ENCODE measurements at regions not wholly inside any gene's neighbourhood (a gene's known extent, or its start where the extent isn't known, plus 50 kb on each side); places are given as distances from the start of the nearest gene placed in this dataset.

DNA sequence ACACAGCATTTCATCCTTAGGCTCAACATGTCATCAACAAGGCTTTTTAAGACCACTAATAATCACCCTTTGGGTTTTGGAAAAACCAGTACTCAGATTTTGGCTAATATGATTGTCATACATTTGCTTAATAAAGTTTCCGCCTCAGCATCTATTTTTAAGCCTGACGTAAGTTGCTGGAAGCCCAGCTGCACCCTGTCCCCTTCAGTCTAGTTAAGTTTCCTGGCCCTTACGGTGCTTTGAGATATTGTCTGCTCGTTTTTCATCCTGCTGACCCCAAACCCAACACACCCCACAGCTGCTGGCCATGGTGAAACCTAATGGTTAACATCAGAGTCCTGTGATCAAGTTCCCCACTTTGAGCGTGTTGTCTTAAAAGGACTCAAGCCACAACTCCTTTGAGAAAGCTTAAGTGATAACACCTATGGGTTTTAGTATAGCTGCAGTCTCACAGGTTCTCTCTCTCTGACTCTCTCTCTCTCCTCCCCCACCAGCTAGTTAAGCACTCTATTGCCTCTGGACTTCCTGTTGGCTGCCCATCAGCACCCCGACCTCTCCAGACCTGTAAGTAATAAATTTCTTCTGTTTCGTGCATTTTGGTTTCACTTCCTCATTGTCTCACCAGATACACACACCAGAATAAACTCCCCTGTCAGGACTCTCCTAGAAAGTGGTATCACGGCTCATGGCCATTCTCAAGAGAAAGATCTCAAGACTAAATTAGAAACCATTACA lies 802.0 kb downstream of the C6orf118 start:
- Mint-ChIP-seq H3K4me1 (ENCODE audit: low read depth) (no peaks in the 10 kb centered on the region), H3K27me3 (ENCODE audit: low read depth) (no peaks in the 10 kb centered on the region), H3K9me3 (peaks cover 37% of the 10 kb centered on the region), H3K4me3 (ENCODE audit: low read depth) (no peak overlapping the region), H3K36me3 (ENCODE audit: low read depth) (no peaks in the 10 kb centered on the region), H3K27ac (no peak overlapping the region)
- DNase-seq (ENCODE audit: low spot score), result no peak
- intact Hi-C loops (cut with micrococcal nuclease), result no loop called here

DNA sequence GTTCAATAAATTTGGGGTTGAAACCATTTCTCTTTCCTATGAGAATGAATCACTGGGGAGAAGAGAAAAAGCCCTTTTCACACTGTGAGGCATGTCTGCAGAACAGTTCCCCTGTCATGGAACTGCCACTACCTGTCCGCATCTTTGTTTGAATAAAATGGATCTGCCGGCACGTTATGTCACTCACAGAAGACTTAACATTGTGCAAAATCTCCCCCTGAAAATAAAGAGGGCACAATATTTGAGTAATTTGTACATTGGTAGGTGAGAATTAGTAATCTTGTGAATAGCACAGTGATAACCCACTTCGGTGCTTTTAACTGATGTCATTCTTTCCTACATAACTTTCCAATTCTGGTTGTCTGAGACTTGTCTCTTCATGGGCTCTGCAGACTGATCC lies 804.0 kb downstream of the C6orf118 start:
- Mint-ChIP-seq H3K36me3 (ENCODE audit: low read depth) (no peaks in the 10 kb centered on the region), H3K27ac (no peak overlapping the region), H3K4me3 (ENCODE audit: low read depth) (no peak overlapping the region), H3K4me1 (ENCODE audit: low read depth) (no peaks in the 10 kb centered on the region), H3K27me3 (ENCODE audit: low read depth) (no peaks in the 10 kb centered on the region), H3K9me3 (peaks cover 26% of the 10 kb centered on the region)
- no peak for DNase-seq (ENCODE audit: low spot score)
- intact Hi-C loops (cut with micrococcal nuclease), result no loop called here

DNA sequence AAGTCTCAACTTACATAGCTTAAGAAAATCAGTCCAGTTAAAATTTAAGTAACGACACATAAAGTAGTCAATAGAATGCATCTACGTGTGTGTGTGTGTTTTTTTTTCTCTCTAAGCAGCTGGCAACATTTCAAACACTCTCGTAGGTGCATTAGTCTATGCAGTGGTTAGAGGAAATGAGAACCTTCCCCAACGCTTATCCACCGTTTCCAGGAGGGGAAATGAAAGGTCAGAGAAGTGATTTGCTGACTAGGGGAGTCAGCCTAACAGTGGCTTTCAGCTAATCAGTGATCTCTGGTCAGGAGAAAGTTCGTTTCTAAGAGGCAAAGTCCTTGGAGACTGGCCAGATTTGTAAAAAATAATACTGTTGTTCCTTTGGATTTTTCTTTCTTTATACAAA lies 806.6 kb downstream of the C6orf118 start:
- intact Hi-C loops (cut with micrococcal nuclease), result no loop called here
- Mint-ChIP-seq H3K4me1 (ENCODE audit: low read depth) (no peaks in the 10 kb centered on the region), H3K9me3 (peaks cover 15% of the 10 kb centered on the region)

DNA sequence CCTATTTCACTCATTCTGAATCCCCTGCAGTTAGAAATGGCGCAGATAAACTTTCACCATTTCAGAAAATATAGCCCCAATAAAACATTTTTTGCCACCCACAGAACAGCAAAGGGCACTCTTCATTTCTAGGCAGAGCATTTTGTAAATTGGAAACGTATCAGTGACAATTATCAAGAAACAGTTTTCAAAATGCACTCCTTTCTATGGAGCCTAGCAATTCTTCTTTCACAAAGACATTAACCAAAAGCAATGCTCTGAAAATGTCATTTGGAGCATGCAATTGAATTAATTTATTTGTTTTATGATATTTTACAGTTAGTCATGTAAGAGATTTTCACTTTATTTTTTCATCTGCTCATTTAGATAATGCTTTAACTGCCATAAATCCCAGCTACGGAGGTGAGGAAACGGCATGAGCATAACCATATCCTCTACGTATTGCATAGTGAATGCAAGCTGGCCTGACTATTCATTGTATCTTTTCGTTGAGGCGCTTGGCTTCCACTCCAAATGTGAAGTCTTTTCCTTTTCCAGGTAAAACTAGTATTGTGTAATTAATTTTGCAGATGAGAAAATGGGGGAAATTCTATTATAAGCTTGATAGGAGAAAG lies 813.4 kb downstream of the C6orf118 start:
- no peak overlapping the region for H3K4me3 Mint-ChIP-seq (ENCODE audit: low read depth)
- intact Hi-C loops (cut with micrococcal nuclease), result no loop called here
- H3K9me3 Mint-ChIP-seq, result peaks cover 18% of the 10 kb centered on the region
- no peaks in the 10 kb centered on the region for H3K36me3 Mint-ChIP-seq (ENCODE audit: low read depth)
- no peaks in the 10 kb centered on the region for H3K4me1 Mint-ChIP-seq (ENCODE audit: low read depth)
- DNase-seq (ENCODE audit: low spot score), result no peak
- no peaks in the 10 kb centered on the region for H3K27me3 Mint-ChIP-seq (ENCODE audit: low read depth)
- H3K27ac Mint-ChIP-seq, result no peak overlapping the region

More for the DNA sequence above, 806.6 kb downstream of the C6orf118 start:
- no peak overlapping the region for H3K27ac Mint-ChIP-seq
- H3K36me3 Mint-ChIP-seq (ENCODE audit: low read depth), result no peaks in the 10 kb centered on the region
- no peak for DNase-seq (ENCODE audit: low spot score)
- H3K4me3 Mint-ChIP-seq (ENCODE audit: low read depth), result no peak overlapping the region
- no peaks in the 10 kb centered on the region for H3K27me3 Mint-ChIP-seq (ENCODE audit: low read depth)

DNA sequence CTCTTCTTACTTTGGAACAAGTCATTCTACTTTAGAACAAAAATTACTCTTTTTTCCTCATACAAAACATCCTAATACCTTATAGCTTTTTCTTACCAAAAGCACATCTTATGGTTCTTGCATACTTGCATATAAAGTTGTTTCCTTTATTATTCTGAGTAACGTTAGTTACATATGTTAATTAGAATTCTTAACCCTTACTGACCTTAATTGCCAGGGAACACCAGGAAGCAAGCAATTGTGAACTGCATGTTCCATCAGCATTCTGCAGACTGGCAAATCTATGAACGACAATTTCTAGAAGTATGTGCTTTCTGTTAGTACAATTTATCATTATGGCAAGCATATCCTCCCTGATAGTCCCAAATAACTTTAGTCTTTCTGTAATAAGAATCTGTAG lies 831.0 kb downstream of the C6orf118 start:
- intact Hi-C loops (cut with micrococcal nuclease), result no loop called here
- Mint-ChIP-seq H3K4me1 (ENCODE audit: low read depth) (no peaks in the 10 kb centered on the region), H3K36me3 (ENCODE audit: low read depth) (no peaks in the 10 kb centered on the region), H3K4me3 (ENCODE audit: low read depth) (no peak overlapping the region), H3K27ac (no peak overlapping the region), H3K27me3 (ENCODE audit: low read depth) (no peaks in the 10 kb centered on the region), H3K9me3 (peaks cover 37% of the 10 kb centered on the region)
- DNase-seq (ENCODE audit: low spot score), result no peak

DNA sequence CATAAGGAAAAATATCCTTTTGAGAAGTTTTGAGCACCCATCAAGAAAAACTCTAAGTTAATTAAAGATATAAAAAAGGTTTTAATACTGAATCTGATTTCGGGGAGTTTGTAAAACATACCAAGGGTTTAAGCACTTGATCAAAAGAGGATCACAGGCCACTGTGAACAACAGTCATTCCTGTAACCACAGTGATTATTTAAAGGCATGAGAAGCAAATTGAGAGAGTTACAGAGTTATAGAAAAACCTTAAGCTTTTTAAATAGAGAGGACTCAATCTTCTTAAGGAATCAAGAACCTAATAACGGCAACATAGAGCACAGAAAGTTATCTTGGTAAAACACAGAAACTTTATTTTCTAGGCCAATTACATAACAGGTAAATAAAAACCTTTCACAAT lies 831.6 kb downstream of the C6orf118 start:
- H3K27ac Mint-ChIP-seq, result no peak overlapping the region
- intact Hi-C loops (cut with micrococcal nuclease), result no loop called here
- H3K9me3 Mint-ChIP-seq, result peaks cover 39% of the 10 kb centered on the region
- H3K4me3 Mint-ChIP-seq (ENCODE audit: low read depth), result no peak overlapping the region
- H3K36me3 Mint-ChIP-seq (ENCODE audit: low read depth), result no peaks in the 10 kb centered on the region
- H3K4me1 Mint-ChIP-seq (ENCODE audit: low read depth), result no peaks in the 10 kb centered on the region
- H3K27me3 Mint-ChIP-seq (ENCODE audit: low read depth), result no peaks in the 10 kb centered on the region
- no peak for DNase-seq (ENCODE audit: low spot score)

DNA sequence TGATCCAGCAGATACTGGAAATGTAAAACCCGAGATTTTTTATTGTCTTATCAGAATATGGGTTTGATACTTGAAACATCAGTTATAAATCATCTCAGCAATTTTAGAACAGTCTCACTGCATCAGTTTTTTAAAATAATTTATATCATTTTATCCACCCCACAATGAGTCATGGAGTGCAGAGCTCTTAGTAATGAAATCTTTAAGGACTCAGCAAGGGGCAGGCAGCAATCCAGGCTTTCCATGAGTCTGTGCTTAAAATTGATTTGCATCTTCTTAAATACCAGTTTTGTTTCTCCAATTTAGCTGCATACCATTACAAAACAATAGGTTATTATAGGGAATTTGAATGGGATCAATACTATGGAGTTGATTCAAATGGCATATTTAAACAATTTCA lies 832.3 kb downstream of the C6orf118 start:
- Mint-ChIP-seq H3K36me3 (ENCODE audit: low read depth) (no peaks in the 10 kb centered on the region), H3K27me3 (ENCODE audit: low read depth) (no peaks in the 10 kb centered on the region), H3K4me1 (ENCODE audit: low read depth) (no peaks in the 10 kb centered on the region), H3K4me3 (ENCODE audit: low read depth) (no peak overlapping the region), H3K27ac (no peak overlapping the region), H3K9me3 (peaks cover 32% of the 10 kb centered on the region)
- intact Hi-C loops (cut with micrococcal nuclease), result no loop called here
- no peak for DNase-seq (ENCODE audit: low spot score)

DNA sequence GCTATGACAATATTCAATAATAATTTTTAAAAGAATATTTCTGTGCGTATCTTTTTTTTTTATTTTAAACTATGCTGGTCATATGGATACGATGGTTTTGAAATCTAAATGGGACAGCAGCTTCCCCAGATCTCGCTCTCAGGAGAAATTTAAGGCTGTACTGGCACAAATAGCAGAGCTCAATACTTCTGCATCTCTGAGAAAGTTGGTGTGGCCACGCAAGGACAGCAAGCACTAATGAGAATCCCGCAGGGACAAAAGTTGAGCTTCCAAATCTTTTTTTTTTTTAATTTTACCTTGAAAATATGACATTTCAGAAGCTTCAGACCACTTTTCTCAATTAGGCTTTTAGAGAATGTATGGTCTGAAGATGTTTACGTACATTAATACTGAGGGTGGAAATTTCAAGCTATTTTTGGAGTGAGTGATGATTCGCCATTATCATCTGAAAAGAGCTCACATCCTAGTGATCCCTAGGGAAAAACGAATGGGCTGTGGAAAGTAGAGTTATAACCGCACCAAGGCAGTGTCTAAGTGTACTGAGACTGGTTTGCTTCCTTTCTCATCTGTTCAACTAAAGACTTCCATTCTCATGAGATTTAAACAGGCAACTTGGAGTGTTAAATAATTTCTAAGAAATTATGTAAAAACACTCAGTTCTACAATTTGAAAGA lies 840.0 kb downstream of the C6orf118 start:
- no peaks in the 10 kb centered on the region for H3K4me1 Mint-ChIP-seq (ENCODE audit: low read depth)
- no peak overlapping the region for H3K4me3 Mint-ChIP-seq (ENCODE audit: low read depth)
- peaks cover 22% of the 10 kb centered on the region for H3K9me3 Mint-ChIP-seq
- intact Hi-C loops (cut with micrococcal nuclease), result no loop called here
- DNase-seq (ENCODE audit: low spot score), result no peak
- no peaks in the 10 kb centered on the region for H3K27me3 Mint-ChIP-seq (ENCODE audit: low read depth)
- no peaks in the 10 kb centered on the region for H3K36me3 Mint-ChIP-seq (ENCODE audit: low read depth)
- no peak overlapping the region for H3K27ac Mint-ChIP-seq

DNA sequence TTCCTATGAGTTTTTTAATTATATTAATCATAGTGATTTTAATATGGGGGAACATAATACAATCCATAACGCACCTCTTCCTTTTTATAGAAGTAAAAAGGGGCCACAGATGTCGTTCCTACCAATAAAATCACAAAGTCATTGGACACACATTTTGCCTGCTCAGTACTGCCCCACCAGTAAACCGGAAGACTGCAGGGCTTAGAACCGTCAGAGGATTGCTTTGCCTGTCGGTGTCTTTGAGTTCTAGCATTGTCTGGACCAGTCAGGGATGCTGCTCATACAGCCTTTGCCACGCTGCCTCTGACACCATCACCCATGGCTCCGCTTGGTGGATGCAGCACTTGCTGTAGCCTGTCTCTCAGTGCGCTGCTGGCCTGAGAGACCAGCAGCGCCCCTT lies 853.6 kb downstream of the C6orf118 start:
- intact Hi-C loops (cut with micrococcal nuclease), result no loop called here
- Mint-ChIP-seq H3K36me3 (ENCODE audit: low read depth) (no peaks in the 10 kb centered on the region), H3K9me3 (peaks cover 4% of the 10 kb centered on the region), H3K4me3 (ENCODE audit: low read depth) (no peak overlapping the region), H3K27me3 (ENCODE audit: low read depth) (no peaks in the 10 kb centered on the region), H3K4me1 (ENCODE audit: low read depth) (no peaks in the 10 kb centered on the region), H3K27ac (no peak overlapping the region)
- no peak for DNase-seq (ENCODE audit: low spot score)

DNA sequence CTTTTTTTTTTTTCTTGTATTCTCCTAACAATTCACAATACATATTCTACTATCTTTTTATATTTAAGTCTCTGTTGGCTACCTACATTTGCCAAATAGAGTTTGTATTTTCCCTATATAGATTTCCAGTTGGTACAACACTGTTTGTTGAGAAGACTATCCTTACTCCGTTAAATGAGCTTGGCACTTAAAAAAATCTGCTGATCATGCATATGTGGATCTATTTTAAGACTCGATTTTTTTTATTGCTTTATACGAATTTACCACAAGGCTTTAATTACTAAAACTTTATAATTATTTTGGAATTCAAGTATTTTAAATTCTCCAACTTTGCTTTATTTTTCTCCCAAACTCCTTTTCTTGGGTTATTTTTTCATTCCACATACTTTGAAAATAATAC lies 855.6 kb downstream of the C6orf118 start:
- DNase-seq (ENCODE audit: low spot score), result no peak
- Mint-ChIP-seq H3K36me3 (ENCODE audit: low read depth) (no peaks in the 10 kb centered on the region), H3K9me3 (peaks cover 9% of the 10 kb centered on the region)

DNA sequence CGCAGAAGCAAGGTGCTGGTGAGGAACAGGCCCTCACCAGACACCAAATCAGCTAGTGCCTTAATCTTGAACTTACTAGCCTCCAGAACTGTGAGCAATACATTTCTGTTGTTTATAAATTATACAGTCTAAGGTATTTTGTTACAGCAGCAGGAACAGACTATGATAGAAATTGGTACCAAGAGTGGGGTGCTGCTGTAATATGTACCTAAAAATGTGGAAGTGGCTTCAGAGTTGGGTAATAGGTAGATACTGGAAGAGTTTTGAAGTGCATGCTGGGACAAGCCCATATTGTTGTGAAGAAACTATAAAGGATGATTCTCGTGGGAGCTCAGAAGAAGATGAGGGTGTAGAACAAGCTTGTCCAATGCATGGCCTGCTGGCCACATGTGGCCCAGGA lies 866.8 kb downstream of the C6orf118 start:
- Mint-ChIP-seq H3K36me3 (ENCODE audit: low read depth) (no peaks in the 10 kb centered on the region), H3K27ac (no peak overlapping the region), H3K9me3 (peaks cover 27% of the 10 kb centered on the region), H3K4me3 (ENCODE audit: low read depth) (no peak overlapping the region), H3K4me1 (ENCODE audit: low read depth) (no peaks in the 10 kb centered on the region), H3K27me3 (ENCODE audit: low read depth) (no peaks in the 10 kb centered on the region)
- intact Hi-C loops (cut with micrococcal nuclease), result no loop called here
- DNase-seq (ENCODE audit: low spot score), result no peak

More for the DNA sequence above, 855.6 kb downstream of the C6orf118 start:
- H3K4me1 Mint-ChIP-seq (ENCODE audit: low read depth), result no peaks in the 10 kb centered on the region
- H3K4me3 Mint-ChIP-seq (ENCODE audit: low read depth), result no peak overlapping the region
- no peaks in the 10 kb centered on the region for H3K27me3 Mint-ChIP-seq (ENCODE audit: low read depth)
- intact Hi-C loops (cut with micrococcal nuclease), result no loop called here
- H3K27ac Mint-ChIP-seq, result no peak overlapping the region

DNA sequence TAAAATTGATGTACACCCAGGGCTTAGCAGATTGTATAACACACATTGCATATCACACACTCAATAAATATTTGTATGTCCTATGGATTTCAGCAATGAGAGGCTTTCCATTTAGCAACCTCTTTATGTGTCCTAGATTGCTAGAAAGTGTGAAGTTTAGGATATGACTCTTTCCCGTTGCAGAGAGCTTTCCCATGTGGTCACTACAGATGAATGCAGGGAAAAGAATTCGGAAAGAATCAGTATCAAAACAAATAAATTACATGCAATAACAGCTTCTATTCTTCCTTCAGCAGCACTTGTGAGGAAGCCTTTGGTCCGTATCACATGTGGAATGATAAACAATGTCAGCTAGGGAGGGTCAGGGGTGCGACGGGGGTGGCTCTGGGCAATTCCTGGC lies 870.1 kb downstream of the C6orf118 start:
- no peak overlapping the region for H3K27ac Mint-ChIP-seq
- intact Hi-C loops (cut with micrococcal nuclease), result no loop called here
- peaks cover 27% of the 10 kb centered on the region for H3K9me3 Mint-ChIP-seq
- H3K27me3 Mint-ChIP-seq (ENCODE audit: low read depth), result no peaks in the 10 kb centered on the region
- no peak overlapping the region for H3K4me3 Mint-ChIP-seq (ENCODE audit: low read depth)
- no peak for DNase-seq (ENCODE audit: low spot score)
- H3K4me1 Mint-ChIP-seq (ENCODE audit: low read depth), result no peaks in the 10 kb centered on the region
- H3K36me3 Mint-ChIP-seq (ENCODE audit: low read depth), result no peaks in the 10 kb centered on the region

DNA sequence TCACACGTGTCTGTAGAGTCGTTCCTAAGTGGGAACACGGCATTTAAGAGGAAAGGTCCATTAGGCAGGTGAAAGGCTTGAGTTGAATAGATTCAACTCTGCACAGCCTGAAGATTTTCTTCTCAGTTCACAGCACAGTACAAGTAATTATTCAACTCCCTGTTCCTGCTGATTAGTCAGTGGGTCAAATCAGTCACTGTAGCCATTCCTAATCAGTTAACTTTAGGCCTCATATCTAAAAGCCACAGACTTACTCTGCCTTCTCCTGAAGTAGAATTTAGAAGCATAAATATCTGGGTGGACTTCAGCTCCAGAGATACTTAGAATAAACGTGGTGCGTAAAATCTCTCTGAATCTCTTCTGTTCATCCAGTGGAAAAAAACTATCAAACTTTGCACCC lies 872.4 kb downstream of the C6orf118 start:
- intact Hi-C loops (cut with micrococcal nuclease), result no loop called here
- Mint-ChIP-seq H3K36me3 (ENCODE audit: low read depth) (no peaks in the 10 kb centered on the region), H3K4me3 (ENCODE audit: low read depth) (no peak overlapping the region), H3K27me3 (ENCODE audit: low read depth) (no peaks in the 10 kb centered on the region), H3K4me1 (ENCODE audit: low read depth) (no peaks in the 10 kb centered on the region), H3K9me3 (peaks cover 23% of the 10 kb centered on the region), H3K27ac (no peak overlapping the region)
- DNase-seq (ENCODE audit: low spot score), result no peak
